HEK293T (cell line): ENCODE measurements at regions not wholly inside any gene's neighbourhood (a gene's known extent, or its start where the extent isn't known, plus 50 kb on each side); places are given as distances from the start of the nearest gene placed in this dataset.

Experiments used
- HDGF ChIP-seq: fragments of 450-650 bp; IDR thresholded peaks from 2 replicates; pipeline ENCODE4 v1.6.1; 2017; ENCODE audit warnings: antibody characterized with exemption, borderline replicate concordance
- PKNOX1 ChIP-seq: fragments of 450-650 bp; IDR thresholded peaks from 2 replicates; pipeline ENCODE4 v1.6.1; 2016
- SP1 ChIP-seq: fragments of 450-650 bp; IDR thresholded peaks from 2 replicates; pipeline ENCODE4 v1.6.1; 2017
- TARDBP ChIP-seq: fragments of 450-650 bp; IDR thresholded peaks from 2 replicates; pipeline ENCODE4 v1.6.1; 2016

GRCh38 chr22:22731374-22731676 is 86.9 kb downstream of the GGTLC2 start:
- TF ChIP-seq SP1 (no peak), HDGF (no peak), TARDBP (no peak), PKNOX1 (no peak)
